ENCODE measurements at regions not wholly inside any gene's neighbourhood (a gene's known extent, or its start where the extent isn't known, plus 50 kb on each side); places are given as distances from the start of the nearest gene placed in this dataset.

- TF ChIP-seq PRDM10 (IDR thresholded peaks at IDR 0.05; ENCODE audit: partially characterized antibody) (peak; percentile 43), JUND (IDR thresholded peaks at IDR 0.05; ENCODE audit: borderline replicate concordance, low read depth, low read length) (peak; percentile 84), JUND (tag; IDR thresholded peaks at IDR 0.05; ENCODE audit: borderline replicate concordance, low read depth, low read length) (peak; percentile 75; the same call in 2 of the 3 replicates), ZBTB1 (CRISPR knock-in tag; IDR thresholded peaks at IDR 0.05; ENCODE audit: borderline replicate concordance, low read depth) (no peak), MAX (CRISPR knock-in tag; IDR thresholded peaks at IDR 0.05) (0 out of 2 replicates have a peak, but pooled peaks have one; percentile 20), KLF16 (IDR thresholded peaks at IDR 0.05) (peak; percentile 91), NFE2 (IDR thresholded peaks at IDR 0.05; ENCODE audit: low read depth) (peak; percentile 47), ZMIZ1 (IDR thresholded peaks at IDR 0.05; ENCODE audit: low read depth in 2 of 2, low read length in 2 of 2) (peak in 1 of 2 experiments; percentile 84; a peak in 2 of 4 replicates), KAT8 (IDR thresholded peaks at IDR 0.05; ENCODE audit: low read depth) (no peak), NR0B1 (IDR thresholded peaks at IDR 0.05; ENCODE audit: partially characterized antibody) (no peak), MAFF (IDR thresholded peaks at IDR 0.05; ENCODE audit: low read length) (0 out of 2 replicates have a peak, but pooled peaks have one; percentile 13), ESRRA (IDR thresholded peaks at IDR 0.05; ENCODE audit: borderline replicate concordance, low read depth) (peak; percentile 75; the same call in 1 of the 2 replicates), CC2D1A (IDR thresholded peaks at IDR 0.05) (peak; percentile 71; the same call in 1 of the 2 replicates), HDAC1 (IDR thresholded peaks at IDR 0.05) (peak in 1 of 2 experiments; percentile 73; a peak in 2 of 4 replicates), FOXM1 (IDR thresholded peaks at IDR 0.05; ENCODE audit: low read depth) (peak; percentile 73), FOXM1 (CRISPR knock-in tag; IDR thresholded peaks at IDR 0.05; ENCODE audit: low read depth) (no peak), RCOR1 (IDR thresholded peaks at IDR 0.05; ENCODE audit: borderline replicate concordance in 1 of 2, low read depth in 2 of 2, low read length in 2 of 2) (peak; percentile 45 to 78; a peak in 2 of 4 replicates), BHLHE40 (IDR thresholded peaks at IDR 0.05; ENCODE audit: low read length) (peak; percentile 57; the same call in 1 of the 2 replicates), HDAC2 (IDR thresholded peaks at IDR 0.05) (peak; percentile 68; the same call in 1 of the 2 replicates), COPS2 (conservative IDR thresholded peaks at IDR 0.05) (no peak), NR2C1 (IDR thresholded peaks at IDR 0.05) (no peak), NR2C1 (tag; IDR thresholded peaks at IDR 0.05) (0 out of 2 replicates have a peak, but pooled peaks have one; percentile 24)
Measured at GRCh38 chr3:73143821-73144237, 82.4 kb downstream of the EBLN2 start (continued).

Measured in K562 (cell line).